ENCODE measurements at regions not wholly inside any gene's neighbourhood (a gene's known extent, or its start where the extent isn't known, plus 50 kb on each side); places are given as distances from the start of the nearest gene placed in this dataset.

GRCh38 chr2:56444339-56444738 is 260.5 kb downstream of the CCDC85A start:
- peak; percentile 75 for DNase-seq

GRCh38 chr2:56448403-56449001 is 264.7 kb downstream of the CCDC85A start:
- no peak for DNase-seq

- no peak for DNase-seq
Observed at GRCh38 chr2:56449002-56449431, 265.2 kb downstream of the CCDC85A start.

- no peak for DNase-seq
Observed at GRCh38 chr2:56449449-56449860, 265.7 kb downstream of the CCDC85A start.

- DNase-seq: no peak
Observed at GRCh38 chr2:56450047-56450446, 266.3 kb downstream of the CCDC85A start.

- no peak for DNase-seq
Observed at GRCh38 chr2:56450772-56451171, 267.0 kb downstream of the CCDC85A start.

GRCh38 chr2:56455642-56456041 is 271.9 kb downstream of the CCDC85A start:
- DNase-seq: no peak

GRCh38 chr2:56456791-56457190 is 273.0 kb downstream of the CCDC85A start:
- DNase-seq: no peak

GRCh38 chr2:56460508-56460907 is 276.7 kb downstream of the CCDC85A start:
- DNase-seq: no peak

GRCh38 chr2:56464066-56464465 is 280.3 kb downstream of the CCDC85A start:
- DNase-seq: no peak

- no peak for DNase-seq
Observed at GRCh38 chr2:56464613-56465012, 280.8 kb downstream of the CCDC85A start.

GRCh38 chr2:56465491-56465890 is 281.7 kb downstream of the CCDC85A start:
- DNase-seq: no peak

GRCh38 chr2:56473524-56473923 is 289.7 kb downstream of the CCDC85A start:
- no peak for DNase-seq

- peak; percentile 91 for DNase-seq
Observed at GRCh38 chr2:56474412-56475158, 290.8 kb downstream of the CCDC85A start.

- DNase-seq: no peak
Observed at GRCh38 chr2:56475191-56475590, 291.4 kb downstream of the CCDC85A start.

GRCh38 chr2:56476509-56477071 is 292.8 kb downstream of the CCDC85A start:
- no peak for DNase-seq

GRCh38 chr2:56478027-56478426 is 294.2 kb downstream of the CCDC85A start:
- DNase-seq: no peak

GRCh38 chr2:56483081-56483480 is 299.3 kb downstream of the CCDC85A start:
- no peak for DNase-seq

GRCh38 chr2:56484906-56485305 is 301.1 kb downstream of the CCDC85A start:
- DNase-seq: no peak

- no peak for DNase-seq
Observed at GRCh38 chr2:56500317-56500716, 316.5 kb downstream of the CCDC85A start.

GRCh38 chr2:56502616-56503015 is 318.8 kb downstream of the CCDC85A start:
- DNase-seq: no peak

- no peak for DNase-seq
Observed at GRCh38 chr2:56505885-56506284, 322.1 kb downstream of the CCDC85A start.

- DNase-seq: no peak
Observed at GRCh38 chr2:56508662-56509061, 324.9 kb downstream of the CCDC85A start.

GRCh38 chr2:56510610-56511009 is 326.8 kb downstream of the CCDC85A start:
- DNase-seq: no peak
